ENCODE measurements at regions not wholly inside any gene's neighbourhood (a gene's known extent, or its start where the extent isn't known, plus 50 kb on each side); places are given as distances from the start of the nearest gene placed in this dataset.

GRCh38 chr12:98211909-98212695 is 303.3 kb upstream of the TMPO start:
- DNase-seq (ENCODE audit: low spot score): no peak

- DNase-seq (ENCODE audit: low spot score): no peak
Measured at GRCh38 chr12:98213556-98213955, 301.8 kb upstream of the TMPO start.

DNA sequence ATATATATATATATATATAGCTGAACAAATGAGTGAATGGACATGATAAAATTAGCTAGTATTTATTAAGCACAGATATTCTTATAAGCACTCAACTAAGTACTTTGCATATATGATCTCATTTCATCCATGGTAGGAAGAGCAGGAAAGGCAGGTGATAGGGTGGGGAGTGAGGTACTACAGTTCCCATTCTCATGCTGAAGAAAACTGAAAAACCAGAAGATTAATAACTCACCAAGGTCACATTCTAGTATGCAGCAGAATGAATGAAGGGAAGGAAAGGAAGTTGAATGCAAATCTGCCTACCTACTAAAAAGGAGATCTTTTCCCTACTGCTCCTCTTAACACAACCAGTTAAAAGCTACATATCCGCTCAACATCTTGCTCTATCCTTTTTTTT is 298.1 kb upstream of the TMPO start:
- DNase-seq (ENCODE audit: low spot score): no peak

- DNase-seq (ENCODE audit: low spot score): no peak
Measured at GRCh38 chr12:98220636-98221035, 294.8 kb upstream of the TMPO start.

DNA sequence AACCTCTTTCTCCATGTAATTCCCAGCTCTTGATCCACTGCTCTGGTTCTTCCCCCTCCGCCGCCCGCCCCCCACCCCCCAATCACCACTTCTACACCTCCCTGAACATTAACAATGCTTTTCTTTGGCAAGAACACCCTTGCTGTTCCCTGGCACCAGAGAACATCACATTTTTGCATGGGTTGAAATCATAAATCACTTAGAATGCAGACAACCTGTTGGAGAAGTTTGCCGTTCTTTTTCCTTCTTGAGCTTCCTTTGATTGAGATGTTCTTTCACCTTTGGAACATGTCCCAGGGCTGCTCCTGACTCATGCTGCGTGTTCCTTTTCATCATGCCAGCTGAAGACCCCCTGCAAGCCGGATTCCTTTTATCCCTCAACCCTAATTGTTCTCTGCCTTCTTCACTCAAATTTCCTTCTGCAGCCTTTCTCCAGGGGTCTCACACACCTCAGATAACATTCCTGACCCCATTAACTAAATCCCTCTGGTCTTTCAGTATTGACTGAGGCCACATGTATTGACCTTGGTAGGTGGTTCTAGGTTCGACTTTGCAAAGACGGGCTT is 294.1 kb upstream of the TMPO start:
- DNase-seq (ENCODE audit: low spot score): no peak

GRCh38 chr12:98222135-98222534 is 293.3 kb upstream of the TMPO start:
- DNase-seq (ENCODE audit: low spot score): no peak

DNA sequence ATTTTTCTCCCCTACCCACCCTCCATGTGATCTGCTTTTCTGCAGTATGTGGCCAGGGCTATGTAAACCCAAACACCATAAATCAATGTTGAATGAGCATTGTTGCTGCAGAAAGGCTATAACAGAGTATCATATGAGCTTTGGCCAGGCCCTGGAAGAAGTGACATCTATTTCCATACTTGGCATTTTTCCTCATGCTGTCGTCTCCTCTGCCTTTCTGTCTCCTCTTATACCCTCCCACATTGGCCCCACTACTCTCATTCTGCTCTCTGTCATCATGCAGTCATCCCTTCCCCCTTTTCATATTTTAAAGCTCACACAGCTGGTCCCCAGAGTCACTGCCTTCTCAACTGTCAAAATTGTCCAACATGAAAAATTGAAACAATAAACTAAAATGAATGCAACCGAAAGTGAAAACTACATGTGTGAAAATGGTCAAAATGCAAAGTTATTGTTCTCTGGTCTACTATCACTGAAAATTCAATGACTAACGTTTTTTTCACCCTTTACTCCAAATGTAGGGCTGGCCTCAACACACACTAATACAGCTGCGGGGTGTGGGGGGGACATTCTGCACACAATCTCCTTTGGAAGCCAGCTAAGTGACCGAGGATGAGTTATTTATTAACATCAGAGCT is 290.7 kb upstream of the TMPO start:
- no peak for DNase-seq (ENCODE audit: low spot score)

DNA sequence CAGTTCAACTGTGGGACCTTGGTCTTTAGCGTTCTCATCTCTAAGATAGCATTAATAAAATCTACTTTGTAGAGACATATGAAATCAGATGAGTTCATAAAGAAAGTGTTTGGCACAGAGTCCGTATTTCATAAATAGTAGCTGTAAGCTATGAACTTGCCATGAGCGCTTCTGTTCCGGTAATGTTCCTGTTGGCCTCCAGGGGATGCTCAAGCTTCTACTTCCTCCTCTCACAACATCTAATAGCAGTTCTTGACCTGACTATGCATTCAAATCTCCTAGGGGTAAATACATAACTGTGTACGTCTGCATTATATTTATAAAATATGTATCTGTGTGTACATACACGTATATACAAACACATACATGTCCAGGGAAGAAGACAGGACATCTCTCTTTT is 288.2 kb upstream of the TMPO start:
- no peak for DNase-seq (ENCODE audit: low spot score)

DNA sequence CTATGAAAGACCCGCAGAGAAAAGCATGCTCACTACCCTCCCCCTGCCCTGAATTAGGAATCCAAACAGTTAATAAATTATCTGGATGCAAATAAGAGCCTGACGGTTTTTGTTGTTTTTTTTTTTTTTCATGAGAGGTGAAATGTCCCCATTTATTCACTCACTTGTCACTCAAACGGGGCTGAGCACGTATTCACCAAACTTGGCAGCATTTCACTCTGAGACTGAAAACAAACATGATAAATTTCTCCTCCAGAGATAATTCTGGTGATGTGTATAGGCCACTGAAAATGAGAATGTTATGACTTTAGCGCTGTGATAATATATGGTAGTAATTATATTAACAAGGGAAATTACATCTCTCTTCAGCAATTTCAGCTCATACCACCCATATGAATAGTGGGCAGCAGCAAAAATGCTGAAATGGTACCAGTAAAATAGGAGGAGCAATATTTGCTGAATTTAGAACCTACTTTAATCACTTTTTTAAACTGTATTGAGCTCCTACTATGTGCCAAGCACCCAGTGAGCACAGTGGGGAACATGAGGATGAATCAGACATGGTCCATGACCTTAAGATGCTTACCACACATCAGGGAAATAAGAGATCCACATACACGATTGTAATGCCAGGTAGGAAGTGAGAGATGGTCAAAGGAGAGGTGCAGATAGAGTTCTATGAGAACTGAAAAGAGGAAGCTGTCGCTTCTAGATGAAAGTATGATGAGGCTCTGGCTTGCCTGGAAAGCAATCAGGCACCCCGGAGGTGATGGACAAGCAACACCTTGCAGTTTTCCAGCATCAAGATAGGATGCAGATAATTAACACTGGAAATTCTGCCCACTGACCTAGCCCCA is 286.5 kb upstream of the TMPO start:
- no peak for DNase-seq (ENCODE audit: low spot score)

GRCh38 chr12:98229540-98229924 is 285.9 kb upstream of the TMPO start:
- no peak for DNase-seq (ENCODE audit: low spot score)

DNA sequence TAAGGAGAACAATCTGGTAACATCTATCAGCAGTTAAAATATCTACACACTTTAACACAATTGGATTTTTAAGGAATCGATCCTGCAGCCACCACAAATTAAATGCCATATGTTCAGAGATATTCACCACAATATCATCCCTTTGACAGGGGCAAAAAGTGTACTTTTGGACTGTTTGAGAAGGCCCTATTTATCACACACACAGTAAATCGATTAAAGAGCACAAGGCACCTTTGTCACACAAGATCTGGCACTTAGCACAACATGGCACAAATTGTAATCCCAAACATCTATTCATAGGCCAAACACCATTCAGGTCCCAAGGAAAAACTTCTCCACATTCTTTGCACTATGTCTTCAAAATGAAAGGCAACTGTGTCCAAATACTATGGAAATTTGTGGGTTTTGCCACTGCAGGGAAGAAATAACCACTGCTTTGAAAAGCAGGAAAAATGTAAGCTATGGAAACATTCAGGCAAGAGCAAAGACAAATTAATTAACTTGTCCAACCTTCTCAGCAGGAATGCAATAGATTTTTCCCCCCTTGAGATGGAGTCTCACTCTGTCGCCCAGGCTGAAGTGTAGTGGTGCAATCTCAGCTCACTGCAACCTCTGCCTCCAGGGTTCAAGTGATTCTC is 282.5 kb upstream of the TMPO start:
- no peak for DNase-seq (ENCODE audit: low spot score)

- DNase-seq (ENCODE audit: low spot score): no peak
Measured at GRCh38 chr12:98235301-98235700, 280.1 kb upstream of the TMPO start.

DNA sequence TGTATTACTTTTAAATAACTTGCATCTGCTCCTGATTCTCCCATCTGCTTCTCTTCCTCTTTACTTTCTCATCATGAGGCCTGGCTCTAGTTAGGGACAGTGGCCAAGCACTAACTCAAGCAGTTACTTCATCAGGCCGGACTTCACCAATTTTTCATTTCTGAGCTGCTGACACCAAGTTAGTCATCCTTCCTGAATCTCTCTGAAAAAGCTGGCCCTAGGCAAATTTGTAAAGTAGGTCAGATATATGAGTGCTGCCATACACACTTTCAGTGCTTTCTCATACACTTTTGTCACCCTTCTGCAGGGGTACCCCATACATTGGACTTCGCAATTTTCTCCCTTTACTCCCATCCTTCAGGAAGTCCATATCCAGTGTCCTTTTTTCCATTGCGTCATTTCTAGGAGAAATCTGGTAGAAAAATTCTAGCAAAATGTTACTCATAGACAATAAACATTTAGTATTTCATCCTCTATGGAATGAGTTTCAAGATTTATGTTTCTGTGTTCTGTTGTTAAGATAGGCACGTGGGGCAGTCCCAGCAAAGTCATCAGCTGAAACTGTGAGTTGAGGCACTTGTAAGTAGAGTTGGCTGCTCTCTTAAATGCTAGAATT is 276.8 kb upstream of the TMPO start:
- DNase-seq (ENCODE audit: low spot score): no peak

- no peak for DNase-seq (ENCODE audit: low spot score)
Measured at GRCh38 chr12:98243190-98243589, 272.2 kb upstream of the TMPO start.

GRCh38 chr12:98244136-98244535 is 271.3 kb upstream of the TMPO start:
- DNase-seq (ENCODE audit: low spot score): no peak

GRCh38 chr12:98253207-98254037 is 262.0 kb upstream of the TMPO start:
- DNase-seq (ENCODE audit: low spot score): no peak

- no peak for DNase-seq (ENCODE audit: low spot score)
Measured at GRCh38 chr12:98256830-98257229, 258.6 kb upstream of the TMPO start.

- DNase-seq (ENCODE audit: low spot score): peak; percentile 24
Measured at GRCh38 chr12:98259693-98260092, 255.7 kb upstream of the TMPO start.

- peak; percentile 7 for DNase-seq (ENCODE audit: low spot score)
Measured at GRCh38 chr12:98260276-98260675, 255.1 kb upstream of the TMPO start.

- DNase-seq (ENCODE audit: low spot score): no peak
Measured at GRCh38 chr12:98262902-98263301, 252.5 kb upstream of the TMPO start.
